ENCODE measurements at regions not wholly inside any gene's neighbourhood (a gene's known extent, or its start where the extent isn't known, plus 50 kb on each side); places are given as distances from the start of the nearest gene placed in this dataset.

GRCh38 chr13:23074075-23074828 lies 106.5 kb upstream of the SGCG start:
- peak; percentile 11 for DNase-seq
- H3K23ac ChIP-seq (ENCODE audit: low read depth, low read length) = no peak overlapping the region
- peaks cover 1% of the 10 kb centered on the region; the same call in 1 of the 2 replicates for H3K4me1 ChIP-seq (ENCODE audit: control insufficient read depth, insufficient read depth, low read length)
- H4K91ac ChIP-seq (ENCODE audit: insufficient read depth, low read depth, low read length) = no peak overlapping the region
- no peak overlapping the region for H4K8ac ChIP-seq (ENCODE audit: low read depth in 2 of 2, low read length in 2 of 2)
- no peak overlapping the region for H2BK120ac ChIP-seq (ENCODE audit: low read depth, low read length)
- no peaks in the 10 kb centered on the region for H3K79me1 ChIP-seq (ENCODE audit: low read depth in 1 of 2, low read length in 2 of 2)
- H2AK9ac ChIP-seq (replicated peaks; ENCODE audit: low read depth, low read length, poor library complexity) = no peak overlapping the region
- no TSS peak for BruUV-seq (replicated peaks)
- no peak overlapping the region for H2BK5ac ChIP-seq (ENCODE audit: low read depth, low read length, poor library complexity, severe bottlenecking)
- no peak overlapping the region for H2BK15ac ChIP-seq (ENCODE audit: low read depth, low read length)
- H3K27me3 ChIP-seq (ENCODE audit: control insufficient read depth, insufficient read depth, low read length) = no peaks in the 10 kb centered on the region
- whole genome bisulfite sequencing, 2 experiments (ENCODE audit: extremely low coverage in 2 of 2, insufficient read length in 1 of 2) = no CpG with 5 or more reads among the region's 5 CpGs
- no peaks in the 10 kb centered on the region for H4K20me1 ChIP-seq (ENCODE audit: insufficient read depth, low read length)
- H3K36me3 ChIP-seq (ENCODE audit: control insufficient read depth, insufficient read depth, low read length) = no peaks in the 10 kb centered on the region
- no peaks in the 10 kb centered on the region; the same call in 1 of the 2 replicates for H3K9me3 ChIP-seq (ENCODE audit: control insufficient read depth, insufficient read depth, low read length)
- H3K9me1 ChIP-seq (ENCODE audit: insufficient read depth, low read length) = no peaks in the 10 kb centered on the region
- CTCF ChIA-PET = interaction anchor here (1.0 to 1.3 kb wide), 2 partner anchors 11 to 13 kb away, joined by 3 read pairs; no protein-coding TSS in a partner anchor
- H3K9ac ChIP-seq (ENCODE audit: low read depth, low read length) = no peak overlapping the region
- H3K4ac ChIP-seq (ENCODE audit: low read depth, low read length) = no peak overlapping the region
- no peak overlapping the region for H3K4me3 ChIP-seq (ENCODE audit: insufficient read depth, low read depth, low read length)
- POLR2A ChIA-PET (ENCODE audit: unreplicated experiment) = no interaction called here
- no peak overlapping the region for H3K27ac ChIP-seq (ENCODE audit: insufficient read depth, low read length)
- no peak overlapping the region for H3K14ac ChIP-seq (replicated peaks; ENCODE audit: low read depth, low read length)
- TF ChIP-seq MXI1 (IDR thresholded peaks at IDR 0.05; ENCODE audit: borderline replicate concordance, low read depth, low read length) = no peak
- peak; percentile 66 for TF ChIP-seq CEBPB (IDR thresholded peaks at IDR 0.05; ENCODE audit: low read depth, low read length)
- dilution Hi-C loops (cut with HindIII; ENCODE audit: low sequenced_read_pairs, unreplicated experiment) = no loop called here
- H3K18ac ChIP-seq (ENCODE audit: low read depth, low read length) = no peak overlapping the region
- no peak overlapping the region for H2AFZ ChIP-seq (replicated peaks; ENCODE audit: low read length, poor library complexity)
- no peak overlapping the region for H2BK20ac ChIP-seq (ENCODE audit: low read depth, low read length)
- H3K4me2 ChIP-seq (ENCODE audit: low read depth, low read length) = 0 out of 2 replicates have a peak overlapping the region, but pooled peaks have one; percentile 26
- no peak overlapping the region for H3K56ac ChIP-seq (ENCODE audit: extremely low read depth, insufficient read depth, low read length)
- intact Hi-C loops (cut with micrococcal nuclease) = no loop called here
- peak; percentile 38 for ATAC-seq (ENCODE audit: low read depth)
- no peak overlapping the region for H2AK5ac ChIP-seq (ENCODE audit: low read depth, low read length)
- H4K5ac ChIP-seq (ENCODE audit: low read depth, low read length) = no peak overlapping the region
- in situ Hi-C loops (cut with MboI; ENCODE audit: low sequenced_read_pairs) = no loop called here
